AG04449 (cell line): ENCODE measurements at regions not wholly inside any gene's neighbourhood (a gene's known extent, or its start where the extent isn't known, plus 50 kb on each side); places are given as distances from the start of the nearest gene placed in this dataset.

Experiments used
- CTCF ChIA-PET: fragments of 350-600 bp; formaldehyde crosslinking; extraction: SDS; loops from one replicate; lab custom pipeline; 2021; ENCODE audit warnings: antibody characterized with exemption; lab: Yijun Ruan, JAX
- POLR2A ChIA-PET: fragments of 400-600, 350-600 bp; formaldehyde crosslinking; extraction: SDS; loops from one replicate; lab custom pipeline; 2020; ENCODE audit warnings: antibody characterized with exemption, inconsistent platforms; lab: Yijun Ruan, JAX
- DNase-seq: peaks from one replicate; pipeline ENCODE4 v3.0.0-alpha.2; 2010; ENCODE audit warnings: low read depth, low spot score
- H3K4me3 ChIP-seq: 2 replicates; pipeline ENCODE4 v1.5.1; 2011; ENCODE audit warnings: low read depth, mild to moderate bottlenecking, control low read depth, low read length
- CTCF ChIP-seq: IDR thresholded peaks from one replicate; pipeline ENCODE4 v1.5.1; 2011; ENCODE audit warnings: mild to moderate bottlenecking, moderate library complexity, low read length, control low read depth, inconsistent platforms; ENCODE audit not compliant: insufficient read depth; ENCODE audit errors: missing control alignments

GRCh38 chr1:219010720-219011119 is 163.0 kb upstream of the LYPLAL1 start:
- ChIA-PET POLR2A (no interaction called here), CTCF (interaction anchor here (0.8 kb wide), 1 partner anchor 25 kb away, joined by 3 read pairs; no protein-coding TSS in a partner anchor)
- no peak for TF ChIP-seq CTCF
- DNase-seq = no peak
- H3K4me3 ChIP-seq = no peak overlapping the region

DNA sequence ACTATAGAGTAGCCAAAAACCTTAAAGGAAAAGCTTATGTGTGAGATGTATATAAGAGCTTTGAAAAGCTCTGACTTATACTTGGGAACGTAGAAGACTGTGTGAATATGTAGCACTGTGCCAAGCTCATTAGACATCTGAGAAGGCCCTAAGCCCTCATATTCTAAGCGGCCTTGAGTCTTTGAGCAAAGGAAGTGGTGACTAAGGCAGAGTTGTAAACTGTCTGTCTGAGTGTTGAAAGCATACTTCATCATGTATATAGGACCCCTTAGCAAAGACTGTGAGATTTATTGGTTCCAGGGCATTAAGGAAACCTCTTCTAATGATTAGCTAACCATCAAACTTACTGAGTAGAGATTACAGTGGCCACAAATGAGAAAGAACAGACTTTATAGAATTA is 153.3 kb upstream of the LYPLAL1 start:
- no peak for DNase-seq
- no peak for TF ChIP-seq CTCF
- no peak overlapping the region for H3K4me3 ChIP-seq
- POLR2A ChIA-PET = no interaction called here
- CTCF ChIA-PET = no interaction called here

- ChIA-PET POLR2A (no interaction called here), CTCF (no interaction called here)
- no peak for DNase-seq
- TF ChIP-seq CTCF = no peak
- H3K4me3 ChIP-seq = no peak overlapping the region
These were observed 152.8 kb upstream of the LYPLAL1 start for GRCh38 chr1:219020846-219021245.

- H3K4me3 ChIP-seq = no peak overlapping the region
- DNase-seq = no peak
- ChIA-PET CTCF (interaction anchor here (1.8 kb wide), 1 partner anchor 11 kb away, joined by 4 read pairs; no protein-coding TSS in a partner anchor), POLR2A (no interaction called here)
- no peak for TF ChIP-seq CTCF
These were observed 146.5 kb upstream of the LYPLAL1 start for GRCh38 chr1:219027146-219027673.

DNA sequence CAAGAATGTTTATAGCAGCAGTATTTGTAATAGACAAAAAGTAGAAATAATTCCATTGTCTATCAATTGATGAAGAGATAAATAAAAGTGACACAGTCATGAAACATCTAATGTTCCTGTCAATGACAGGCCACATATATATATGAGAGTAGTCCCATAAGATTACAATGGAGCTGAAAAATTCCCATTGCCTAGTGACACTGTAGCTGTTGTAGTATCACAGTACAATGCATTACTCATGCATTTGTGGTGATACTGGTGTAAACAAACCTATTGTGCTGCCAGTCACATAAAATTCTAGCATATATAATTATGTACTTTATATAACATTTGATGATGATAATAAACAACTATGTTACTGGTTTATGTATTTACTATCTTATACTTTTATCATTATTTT is 141.9 kb upstream of the LYPLAL1 start:
- POLR2A ChIA-PET = no interaction called here
- no peak for TF ChIP-seq CTCF
- CTCF ChIA-PET = no interaction called here
- no peak for DNase-seq
- H3K4me3 ChIP-seq = no peak overlapping the region

DNA sequence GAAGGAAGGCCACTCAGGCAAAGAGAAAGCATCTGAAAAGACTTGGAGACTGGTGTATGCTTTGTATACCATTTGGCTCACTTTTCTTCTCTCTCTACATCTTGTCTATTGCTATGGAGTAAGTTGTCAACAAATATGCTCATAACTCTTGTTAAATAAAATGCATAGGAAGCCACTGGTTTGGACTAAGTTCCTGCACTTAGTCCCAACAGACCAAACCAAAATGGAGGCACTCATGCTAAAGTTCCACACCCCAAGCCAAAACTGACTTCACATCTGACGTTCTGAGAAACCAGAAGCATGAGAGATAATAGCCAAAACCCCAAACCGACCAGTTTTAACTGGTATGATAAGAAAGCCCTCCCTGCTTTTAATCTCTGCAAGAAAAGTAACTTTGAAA is 135.3 kb upstream of the LYPLAL1 start:
- POLR2A ChIA-PET = no interaction called here

More for the DNA sequence above, 135.3 kb upstream of the LYPLAL1 start:
- CTCF ChIA-PET = interaction anchor here (1.7 kb wide), 1 partner anchor 11 kb away, joined by 4 read pairs; no protein-coding TSS in a partner anchor
- no peak for TF ChIP-seq CTCF
- H3K4me3 ChIP-seq = no peak overlapping the region
- DNase-seq = no peak
